ENCODE measurements at regions not wholly inside any gene's neighbourhood (a gene's known extent, or its start where the extent isn't known, plus 50 kb on each side); places are given as distances from the start of the nearest gene placed in this dataset.

- TF ChIP-seq CTCF (IDR thresholded peaks at IDR 0.05): no peak
- no peak for TF ChIP-seq POLR2A (IDR thresholded peaks at IDR 0.05)
Observed at GRCh38 chr2:5125017-5125730, 567.0 kb upstream of the SOX11 start.
